SK-N-MC (cell line): ENCODE measurements at regions not wholly inside any gene's neighbourhood (a gene's known extent, or its start where the extent isn't known, plus 50 kb on each side); places are given as distances from the start of the nearest gene placed in this dataset.

ENCODE experiments used
- EZH2 ChIP-seq: fragments of 200-600 bp; sonication (generic); IDR thresholded peaks from one replicate; pipeline ENCODE4 v1.6.1; 2017; ENCODE audit warnings: antibody characterized with exemption
- POLR2AphosphoS5 ChIP-seq: IDR thresholded peaks from 2 replicates; pipeline ENCODE4 v1.6.1; 2012; ENCODE audit warnings: mild to moderate bottlenecking, low read depth, low read length, borderline replicate concordance

GRCh38 chr9:71581101-71581500 lies 187.2 kb downstream of the CEMIP2 start:
- no peak for TF ChIP-seq EZH2
- no peak for TF ChIP-seq POLR2AphosphoS5
